Liver (tissue), 3 donors: ENCODE measurements at regions not wholly inside any gene's neighbourhood (a gene's known extent, or its start where the extent isn't known, plus 50 kb on each side); places are given as distances from the start of the nearest gene placed in this dataset.

Source experiments
- EGR1 ChIP-seq, 2 donors: IDR thresholded peaks; 2 replicates each; pipeline ENCODE4 v1.6.1; 2016 to 2018; ENCODE audit warnings: antibody characterized with exemption in 2 of 2, low read depth in 2 of 2
- GABPA ChIP-seq, 2 donors: IDR thresholded peaks in 1 of 2; conservative IDR thresholded peaks in 1 of 2; 2 replicates each; pipeline ENCODE4 v1.6.1; 2016; ENCODE audit warnings: antibody characterized with exemption in 2 of 2, mild to moderate bottlenecking in 1 of 2, moderate library complexity in 1 of 2
- HNF4G ChIP-seq: IDR thresholded peaks from 2 replicates; pipeline ENCODE4 v1.6.1; 2016; ENCODE audit warnings: antibody characterized with exemption
- NR2F2 ChIP-seq: IDR thresholded peaks from 2 replicates; pipeline ENCODE4 v1.6.1; 2016; ENCODE audit warnings: antibody characterized with exemption
- TF ChIP-seq, protein P1 (sequence below): IDR thresholded peaks from 2 replicates; pipeline ENCODE4 v1.6.1; 2016; ENCODE audit warnings: antibody characterized with exemption
- TF ChIP-seq, protein P2 (sequence below): fragments of 150-350 bp; IDR thresholded peaks from 2 replicates; pipeline ENCODE4 v1.5.1; 2017; ENCODE audit warnings: improper control_type of control experiment, low read depth, low read length; ENCODE audit not compliant: missing input control
- donor health status: healthy.
- donor health status: healthy.

DNA sequence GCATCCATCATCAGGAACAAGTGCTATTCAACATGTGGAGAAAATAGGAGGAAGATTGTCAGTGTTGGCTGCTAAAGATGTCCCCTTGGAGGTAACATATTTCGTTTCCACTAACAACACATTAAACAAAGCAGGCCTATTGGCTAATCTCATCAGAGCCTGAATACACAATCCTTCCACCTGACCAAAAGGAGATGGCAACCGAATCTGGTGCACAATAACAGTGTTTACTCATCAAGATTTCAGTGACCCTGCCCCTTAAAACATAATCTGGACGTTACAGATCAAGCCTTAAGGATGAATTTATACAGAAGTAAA, 582.5 kb downstream of the EFNB2 start:
- TF ChIP-seq, protein P1, sequence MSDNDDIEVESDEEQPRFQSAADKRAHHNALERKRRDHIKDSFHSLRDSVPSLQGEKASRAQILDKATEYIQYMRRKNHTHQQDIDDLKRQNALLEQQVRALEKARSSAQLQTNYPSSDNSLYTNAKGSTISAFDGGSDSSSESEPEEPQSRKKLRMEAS, result no peak
- TF ChIP-seq, protein P2, sequence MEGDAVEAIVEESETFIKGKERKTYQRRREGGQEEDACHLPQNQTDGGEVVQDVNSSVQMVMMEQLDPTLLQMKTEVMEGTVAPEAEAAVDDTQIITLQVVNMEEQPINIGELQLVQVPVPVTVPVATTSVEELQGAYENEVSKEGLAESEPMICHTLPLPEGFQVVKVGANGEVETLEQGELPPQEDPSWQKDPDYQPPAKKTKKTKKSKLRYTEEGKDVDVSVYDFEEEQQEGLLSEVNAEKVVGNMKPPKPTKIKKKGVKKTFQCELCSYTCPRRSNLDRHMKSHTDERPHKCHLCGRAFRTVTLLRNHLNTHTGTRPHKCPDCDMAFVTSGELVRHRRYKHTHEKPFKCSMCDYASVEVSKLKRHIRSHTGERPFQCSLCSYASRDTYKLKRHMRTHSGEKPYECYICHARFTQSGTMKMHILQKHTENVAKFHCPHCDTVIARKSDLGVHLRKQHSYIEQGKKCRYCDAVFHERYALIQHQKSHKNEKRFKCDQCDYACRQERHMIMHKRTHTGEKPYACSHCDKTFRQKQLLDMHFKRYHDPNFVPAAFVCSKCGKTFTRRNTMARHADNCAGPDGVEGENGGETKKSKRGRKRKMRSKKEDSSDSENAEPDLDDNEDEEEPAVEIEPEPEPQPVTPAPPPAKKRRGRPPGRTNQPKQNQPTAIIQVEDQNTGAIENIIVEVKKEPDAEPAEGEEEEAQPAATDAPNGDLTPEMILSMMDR, result no peak
- TF ChIP-seq NR2F2, result no peak
- no peak for TF ChIP-seq GABPA (IDR thresholded peaks at IDR 0.05 in 1 of 2, conservative IDR thresholded peaks at IDR 0.05 in 1 of 2)
- TF ChIP-seq EGR1 (IDR thresholded peaks at IDR 0.05; ENCODE audit: low read depth in 2 of 2), result no peak
- no peak for TF ChIP-seq HNF4G
